Activated CD4-positive, alpha-beta T cell treated with anti-CD3 and anti-CD28 coated beads, Interleukin-2, amount 50 U/mL, for 16 hours (primary cell): ENCODE measurements at regions not wholly inside any gene's neighbourhood (a gene's known extent, or its start where the extent isn't known, plus 50 kb on each side); places are given as distances from the start of the nearest gene placed in this dataset.

Experiments used
- DNase-seq: peaks from one replicate; pipeline ENCODE4 v3.0.0-alpha.2; 2020

- no peak for DNase-seq
Observed at GRCh38 chr18:64275593-64276300, 126.9 kb upstream of the LINC00305 start.

- no peak for DNase-seq
Observed at GRCh38 chr18:64273724-64274123, 124.8 kb upstream of the LINC00305 start.

- no peak for DNase-seq
Observed at GRCh38 chr18:64271975-64272659, 123.2 kb upstream of the LINC00305 start.

GRCh38 chr18:64271246-64271645, 122.4 kb upstream of the LINC00305 start:
- no peak for DNase-seq

GRCh38 chr18:64270608-64271007, 121.7 kb upstream of the LINC00305 start:
- DNase-seq: no peak

- no peak for DNase-seq
Observed at GRCh38 chr18:64270121-64270520, 121.2 kb upstream of the LINC00305 start.

- DNase-seq: no peak
Observed at GRCh38 chr18:64264171-64264570, 115.3 kb upstream of the LINC00305 start.

GRCh38 chr18:64260810-64261209, 111.9 kb upstream of the LINC00305 start:
- DNase-seq: no peak

GRCh38 chr18:64259871-64260270, 111.0 kb upstream of the LINC00305 start:
- no peak for DNase-seq

GRCh38 chr18:64258111-64258650, 109.3 kb upstream of the LINC00305 start:
- DNase-seq: no peak

- no peak for DNase-seq
Observed at GRCh38 chr18:64254399-64255093, 105.7 kb upstream of the LINC00305 start.

GRCh38 chr18:64253873-64254272, 105.0 kb upstream of the LINC00305 start:
- no peak for DNase-seq

GRCh38 chr18:64253222-64253621, 104.3 kb upstream of the LINC00305 start:
- DNase-seq: no peak

GRCh38 chr18:64248836-64249235, 99.9 kb upstream of the LINC00305 start:
- DNase-seq: no peak

- no peak for DNase-seq
Observed at GRCh38 chr18:64245126-64245861, 96.4 kb upstream of the LINC00305 start.

GRCh38 chr18:64244571-64244970, 95.7 kb upstream of the LINC00305 start:
- no peak for DNase-seq

- no peak for DNase-seq
Observed at GRCh38 chr18:64240316-64240715, 91.4 kb upstream of the LINC00305 start.

GRCh38 chr18:64238076-64238475, 89.2 kb upstream of the LINC00305 start:
- DNase-seq: no peak

GRCh38 chr18:64234321-64234720, 85.4 kb upstream of the LINC00305 start:
- DNase-seq: no peak

GRCh38 chr18:64233851-64234250, 85.0 kb upstream of the LINC00305 start:
- DNase-seq: no peak

- DNase-seq: no peak
Observed at GRCh38 chr18:64220941-64221340, 72.1 kb upstream of the LINC00305 start.

- no peak for DNase-seq
Observed at GRCh38 chr18:64219517-64219916, 70.6 kb upstream of the LINC00305 start.

- no peak for DNase-seq
Observed at GRCh38 chr18:64210401-64210949, 61.6 kb upstream of the LINC00305 start.
